HCEC 1CT (cell line): ENCODE measurements at regions not wholly inside any gene's neighbourhood (a gene's known extent, or its start where the extent isn't known, plus 50 kb on each side); places are given as distances from the start of the nearest gene placed in this dataset.

Experiments used
- DNase-seq: peaks from one replicate; pipeline ENCODE4 v3.0.0-alpha.2; 2017

- no peak for DNase-seq
Observed at GRCh38 chr2:62447411-62447810, 58.6 kb downstream of the TMEM17 start.

GRCh38 chr2:62446491-62446890, 59.5 kb downstream of the TMEM17 start:
- DNase-seq: no peak

GRCh38 chr2:62443886-62444285, 62.1 kb downstream of the TMEM17 start:
- DNase-seq: no peak

GRCh38 chr2:62443471-62443870, 62.5 kb downstream of the TMEM17 start:
- DNase-seq: no peak

GRCh38 chr2:62441824-62442223, 64.2 kb downstream of the TMEM17 start:
- no peak for DNase-seq

GRCh38 chr2:62441421-62441820, 64.6 kb downstream of the TMEM17 start:
- DNase-seq: no peak

- no peak for DNase-seq
Observed at GRCh38 chr2:62440281-62440946, 65.6 kb downstream of the TMEM17 start.

- no peak for DNase-seq
Observed at GRCh38 chr2:62439425-62439824, 66.6 kb downstream of the TMEM17 start.

- DNase-seq: no peak
Observed at GRCh38 chr2:62437785-62438184, 68.2 kb downstream of the TMEM17 start.

GRCh38 chr2:62435720-62436119, 70.3 kb downstream of the TMEM17 start:
- DNase-seq: no peak

GRCh38 chr2:62432407-62432806, 73.6 kb downstream of the TMEM17 start:
- DNase-seq: no peak

GRCh38 chr2:62431512-62431911, 74.5 kb downstream of the TMEM17 start:
- DNase-seq: no peak

- DNase-seq: no peak
Observed at GRCh38 chr2:62430146-62430545, 75.8 kb downstream of the TMEM17 start.

GRCh38 chr2:62427146-62427545, 78.8 kb downstream of the TMEM17 start:
- DNase-seq: no peak

GRCh38 chr2:62426154-62426912, 79.7 kb downstream of the TMEM17 start:
- DNase-seq: no peak

GRCh38 chr2:62425684-62426083, 80.3 kb downstream of the TMEM17 start:
- DNase-seq: no peak

- DNase-seq: no peak
Observed at GRCh38 chr2:62424899-62425298, 81.1 kb downstream of the TMEM17 start.

- no peak for DNase-seq
Observed at GRCh38 chr2:62423883-62424458, 82.0 kb downstream of the TMEM17 start.

- DNase-seq: no peak
Observed at GRCh38 chr2:62423235-62423634, 82.8 kb downstream of the TMEM17 start.

GRCh38 chr2:62415518-62415917, 90.5 kb downstream of the TMEM17 start:
- no peak for DNase-seq

GRCh38 chr2:62415019-62415431, 91.0 kb downstream of the TMEM17 start:
- DNase-seq: no peak

GRCh38 chr2:62413116-62413663, 92.8 kb downstream of the TMEM17 start:
- DNase-seq: no peak

- DNase-seq: peak; percentile 8
Observed at GRCh38 chr2:62412347-62412742, 93.7 kb downstream of the TMEM17 start.

GRCh38 chr2:62410926-62411456, 95.0 kb downstream of the TMEM17 start:
- DNase-seq: no peak
